Loucy (cell line): ENCODE measurements at regions not wholly inside any gene's neighbourhood (a gene's known extent, or its start where the extent isn't known, plus 50 kb on each side); places are given as distances from the start of the nearest gene placed in this dataset.

Source experiments
- EZH2phosphoT487 ChIP-seq: fragments of 200-600 bp; IDR thresholded peaks from 2 replicates; pipeline ENCODE4 v1.6.1; 2018; ENCODE audit warnings: antibody characterized with exemption, mild to moderate bottlenecking, moderate library complexity, borderline replicate concordance
- TF ChIP-seq, protein P1 (sequence below): fragments of 200-600 bp; sonication (generic); conservative IDR thresholded peaks from 2 replicates; pipeline ENCODE4 v1.5.1; 2014; ENCODE audit warnings: mild to moderate bottlenecking, antibody characterized with exemption, low read length

DNA sequence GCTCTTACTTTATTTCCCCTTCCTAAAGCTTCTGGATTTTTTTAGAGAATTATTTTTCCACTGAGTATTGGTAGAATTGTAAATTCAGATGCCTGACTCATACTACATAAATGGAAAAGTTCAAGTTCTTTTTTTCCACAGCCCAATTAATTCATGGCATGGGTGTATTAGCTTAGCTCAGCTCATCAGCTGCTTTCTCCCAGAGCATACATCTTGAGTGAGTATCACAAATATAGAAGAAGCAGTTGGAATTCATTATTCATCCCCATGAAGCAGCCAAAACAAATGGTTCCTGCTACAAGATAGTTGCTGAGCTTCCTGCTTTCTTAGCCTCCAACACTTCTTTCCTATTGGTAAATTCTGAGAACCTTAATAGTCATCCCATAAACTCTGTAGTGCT lies 105.1 kb downstream of the C12orf50 start:
- no peak for TF ChIP-seq EZH2phosphoT487
- TF ChIP-seq, protein P1, sequence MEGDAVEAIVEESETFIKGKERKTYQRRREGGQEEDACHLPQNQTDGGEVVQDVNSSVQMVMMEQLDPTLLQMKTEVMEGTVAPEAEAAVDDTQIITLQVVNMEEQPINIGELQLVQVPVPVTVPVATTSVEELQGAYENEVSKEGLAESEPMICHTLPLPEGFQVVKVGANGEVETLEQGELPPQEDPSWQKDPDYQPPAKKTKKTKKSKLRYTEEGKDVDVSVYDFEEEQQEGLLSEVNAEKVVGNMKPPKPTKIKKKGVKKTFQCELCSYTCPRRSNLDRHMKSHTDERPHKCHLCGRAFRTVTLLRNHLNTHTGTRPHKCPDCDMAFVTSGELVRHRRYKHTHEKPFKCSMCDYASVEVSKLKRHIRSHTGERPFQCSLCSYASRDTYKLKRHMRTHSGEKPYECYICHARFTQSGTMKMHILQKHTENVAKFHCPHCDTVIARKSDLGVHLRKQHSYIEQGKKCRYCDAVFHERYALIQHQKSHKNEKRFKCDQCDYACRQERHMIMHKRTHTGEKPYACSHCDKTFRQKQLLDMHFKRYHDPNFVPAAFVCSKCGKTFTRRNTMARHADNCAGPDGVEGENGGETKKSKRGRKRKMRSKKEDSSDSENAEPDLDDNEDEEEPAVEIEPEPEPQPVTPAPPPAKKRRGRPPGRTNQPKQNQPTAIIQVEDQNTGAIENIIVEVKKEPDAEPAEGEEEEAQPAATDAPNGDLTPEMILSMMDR = no peak
